SK-N-SH (cell line): ENCODE measurements at regions not wholly inside any gene's neighbourhood (a gene's known extent, or its start where the extent isn't known, plus 50 kb on each side); places are given as distances from the start of the nearest gene placed in this dataset.

ENCODE experiments used
- CTCF ChIA-PET: fragments of 300-600, 350-600 bp; formaldehyde crosslinking; extraction: SDS; loops from one replicate; lab custom pipeline; 2021; lab: Yijun Ruan, JAX
- POLR2A ChIA-PET: fragments of 350-600 bp; sonication (Branson Sonifier 250); formaldehyde crosslinking; extraction: SDS; loops from one replicate; lab custom pipeline; 2020; ENCODE audit warnings: antibody characterized with exemption, inconsistent platforms; lab: Yijun Ruan, JAX
- DNase-seq: peaks from one replicate; pipeline ENCODE4 v3.0.0; 2012
- H2AFZ ChIP-seq: fragments of 200-600 bp; sonication (generic); 2 replicates; pipeline ENCODE4 v1.8.1; 2016; ENCODE audit warnings: antibody characterized with exemption, mild to moderate bottlenecking, low read depth
- H3F3A ChIP-seq: fragments of 200-600 bp; sonication (generic); replicated peaks from 2 replicates; pipeline ENCODE3; 2016; ENCODE audit warnings: antibody characterized with exemption, mild to moderate bottlenecking; ENCODE audit not compliant: insufficient read depth
- H3K27ac ChIP-seq, 2 experiments: fragments of 200-500 bp in 1 of 2; fragments of 200-600 bp in 1 of 2; sonication (Bioruptor generic) in 1 of 2; sonication (generic), shearing (Covaris generic) in 1 of 2; 2 replicates each; pipeline versions ENCODE4 v1.5.1 to v1.6.1; 2014 to 2016; ENCODE audit warnings: low read depth in 2 of 2, inconsistent platforms in 1 of 2, low read length in 1 of 2, mild to moderate bottlenecking in 1 of 2, mixed read lengths in 1 of 2
- H3K27me3 ChIP-seq: fragments of 200-600 bp; sonication (generic), shearing (Covaris generic); 2 replicates; pipeline ENCODE4 v1.6.1; 2016; ENCODE audit warnings: mixed run types; ENCODE audit not compliant: insufficient read depth
- H3K36me3 ChIP-seq, 2 experiments: fragments of 200-500 bp in 1 of 2; fragments of 200-600 bp in 1 of 2; sonication (Bioruptor generic) in 1 of 2; sonication (generic) in 1 of 2; replicated peaks in 1 of 2; 2 replicates each; pipeline versions ENCODE3 to v1.5.1; 2014 to 2016; ENCODE audit warnings: low read length in 1 of 2, mild to moderate bottlenecking in 1 of 2; ENCODE audit not compliant: insufficient read depth in 2 of 2, control insufficient read depth in 1 of 2
- H3K4me1 ChIP-seq, 2 experiments: fragments of 200-500 bp in 1 of 2; fragments of 200-600 bp in 1 of 2; sonication (Bioruptor generic) in 1 of 2; sonication (generic), shearing (Covaris generic) in 1 of 2; 2 replicates each; pipeline versions ENCODE4 v1.5.1 to v1.6.1; 2014 to 2016; ENCODE audit warnings: low read depth in 1 of 2, low read length in 1 of 2, mixed run types in 1 of 2; ENCODE audit not compliant: insufficient read depth in 2 of 2, control insufficient read depth in 1 of 2
- H3K4me2 ChIP-seq: fragments of 200-600 bp; sonication (generic), shearing (Covaris generic); 2 replicates; pipeline ENCODE4 v1.6.1; 2017; ENCODE audit warnings: mixed run types
- H3K4me3 ChIP-seq, 2 experiments: fragments of 200-500 bp in 1 of 2; fragments of 200-600 bp in 1 of 2; sonication (Bioruptor generic) in 1 of 2; sonication (generic), shearing (Covaris generic) in 1 of 2; 2 replicates each; pipeline versions ENCODE4 v1.5.1 to v1.8.1; 2014 to 2016; ENCODE audit warnings: low read depth in 2 of 2, inconsistent platforms in 1 of 2, low read length in 1 of 2, mild to moderate bottlenecking in 1 of 2, mixed read lengths in 1 of 2, moderate library complexity in 1 of 2
- H3K79me2 ChIP-seq: fragments of 200-600 bp; sonication (generic); 2 replicates; pipeline ENCODE4 v1.8.1; 2017; ENCODE audit warnings: mild to moderate bottlenecking; ENCODE audit not compliant: insufficient read depth
- H3K9ac ChIP-seq: fragments of 200-600 bp; sonication (generic); 2 replicates; pipeline ENCODE4 v1.6.1; 2017; ENCODE audit warnings: mixed run types
- H3K9me2 ChIP-seq: fragments of 200-600 bp; sonication (generic); 2 replicates; pipeline ENCODE4 v1.6.1; 2017; ENCODE audit warnings: mixed run types
- H3K9me3 ChIP-seq: fragments of 200-600 bp; sonication (generic); 2 replicates; pipeline ENCODE4 v1.6.1; 2017; ENCODE audit warnings: mixed run types, mild to moderate bottlenecking, moderate library complexity
- H4K20me1 ChIP-seq: fragments of 200-600 bp; sonication (generic); 2 replicates; pipeline ENCODE4 v1.6.1; 2017; ENCODE audit warnings: mild to moderate bottlenecking, mixed run types; ENCODE audit not compliant: insufficient read depth
- ELF1 ChIP-seq: IDR thresholded peaks from 2 replicates; pipeline ENCODE4 v1.4.0; 2012
- GATA2 ChIP-seq: sonication (generic); formaldehyde crosslinking; IDR thresholded peaks from 2 replicates; pipeline ENCODE4 v1.5.0; 2020; ENCODE audit warnings: mild to moderate bottlenecking, missing genetic modification reagents
- NFIC ChIP-seq: IDR thresholded peaks from 2 replicates; pipeline ENCODE4 v1.4.0; 2012; ENCODE audit warnings: borderline replicate concordance
- RFX5 ChIP-seq: IDR thresholded peaks from 2 replicates; pipeline ENCODE4 v1.6.1; 2012; ENCODE audit warnings: mild to moderate bottlenecking, improper control_type of control experiment, low read length
- RXRA ChIP-seq: IDR thresholded peaks from 2 replicates; pipeline ENCODE4 v1.4.0; 2012; ENCODE audit warnings: low read depth, mild to moderate bottlenecking, borderline replicate concordance
- USF1 ChIP-seq: IDR thresholded peaks from 2 replicates; pipeline ENCODE4 v1.4.0; 2012; ENCODE audit warnings: low read depth, borderline replicate concordance
- USF2 ChIP-seq: fragments of 150-350 bp; IDR thresholded peaks from 2 replicates; pipeline ENCODE4 v1.6.1; 2017; ENCODE audit warnings: antibody characterized with exemption, low read length, low read depth, borderline replicate concordance
- ZBTB33 ChIP-seq: IDR thresholded peaks from 2 replicates; pipeline ENCODE4 v1.4.0; 2012; ENCODE audit warnings: low read depth, borderline replicate concordance
- WGBS: methylation state at CpG from one replicate; pipeline ENCODE4 v1.1.6; 2017; ENCODE audit warnings: low lambda C conversion rate; 5-methylcytosine and 5-hydroxymethylcytosine counted together

- TF ChIP-seq USF2 = no peak
- 0 out of 2 replicates have a peak, but pooled peaks have one; percentile 22 for TF ChIP-seq GATA2
- TF ChIP-seq USF1 = no peak
- TF ChIP-seq, all 33 proteins: peak for 1
Observed at GRCh38 chr2:126778561-126779501, 119.9 kb upstream of the TEX51 start.

GRCh38 chr2:126781206-126781605 lies 117.5 kb upstream of the TEX51 start:
- H4K20me1 ChIP-seq = no peaks in the 10 kb centered on the region
- H3K36me3 ChIP-seq = no peaks in the 10 kb centered on the region
- TF ChIP-seq NFIC = no peak
- TF ChIP-seq USF1 = no peak
- no peak for TF ChIP-seq ZBTB33
- no peak for TF ChIP-seq RFX5
- no peak for TF ChIP-seq ELF1
- no peak for TF ChIP-seq RXRA
- DNase-seq = no peak
- H3K27ac ChIP-seq = no peak overlapping the region
- H2AFZ ChIP-seq = no peak overlapping the region
- no peaks in the 10 kb centered on the region for H3K9me3 ChIP-seq
- CTCF ChIA-PET = interaction anchor here (2.5 kb wide), 1 partner anchor 191 kb away, joined by 12 read pairs; no protein-coding TSS in a partner anchor
- no peaks in the 10 kb centered on the region for H3F3A ChIP-seq
- H3K79me2 ChIP-seq = no peaks in the 10 kb centered on the region
- H3K9ac ChIP-seq = no peak overlapping the region
- H3K4me2 ChIP-seq = no peak overlapping the region
- POLR2A ChIA-PET = no interaction called here
- no peaks in the 10 kb centered on the region for H3K27me3 ChIP-seq
- H3K4me3 ChIP-seq = no peak overlapping the region
- 41% methylated on average over 4 of the region's 8 CpGs for WGBS
- H3K4me1 ChIP-seq = peaks cover 0 to 21% of the 10 kb centered on the region in 2 experiments; a peak in 1 of 4 replicates
- no peaks in the 10 kb centered on the region for H3K9me2 ChIP-seq

More at GRCh38 chr2:126778561-126779501, 119.9 kb upstream of the TEX51 start:
- H3K79me2 ChIP-seq = no peaks in the 10 kb centered on the region
- no peaks in the 10 kb centered on the region for H4K20me1 ChIP-seq
- no peaks in the 10 kb centered on the region for H3K9me2 ChIP-seq
- CTCF ChIA-PET = interaction anchor here (0.7 to 4.7 kb wide), 6 partner anchors 15 to 276 kb away, joined by 4 to 59 read pairs (median 8); no protein-coding TSS in a partner anchor
- no peaks in the 10 kb centered on the region for H3K36me3 ChIP-seq
- no peaks in the 10 kb centered on the region for H3K27me3 ChIP-seq
- no peak overlapping the region for H3K4me3 ChIP-seq
- POLR2A ChIA-PET = no interaction called here
- H3K4me1 ChIP-seq = peaks cover 0 to 22% of the 10 kb centered on the region in 2 experiments; a peak in 1 of 4 replicates
- WGBS = 43% methylated on average over 9 of the region's 14 CpGs
- H3K9ac ChIP-seq = no peak overlapping the region
- H3K9me3 ChIP-seq = no peaks in the 10 kb centered on the region
- no peak overlapping the region for H2AFZ ChIP-seq
- H3K4me2 ChIP-seq = no peak overlapping the region
- DNase-seq = no peak
- H3F3A ChIP-seq = no peaks in the 10 kb centered on the region
- no peak overlapping the region for H3K27ac ChIP-seq
